ENCODE measurements at regions not wholly inside any gene's neighbourhood (a gene's known extent, or its start where the extent isn't known, plus 50 kb on each side); places are given as distances from the start of the nearest gene placed in this dataset.

DNA sequence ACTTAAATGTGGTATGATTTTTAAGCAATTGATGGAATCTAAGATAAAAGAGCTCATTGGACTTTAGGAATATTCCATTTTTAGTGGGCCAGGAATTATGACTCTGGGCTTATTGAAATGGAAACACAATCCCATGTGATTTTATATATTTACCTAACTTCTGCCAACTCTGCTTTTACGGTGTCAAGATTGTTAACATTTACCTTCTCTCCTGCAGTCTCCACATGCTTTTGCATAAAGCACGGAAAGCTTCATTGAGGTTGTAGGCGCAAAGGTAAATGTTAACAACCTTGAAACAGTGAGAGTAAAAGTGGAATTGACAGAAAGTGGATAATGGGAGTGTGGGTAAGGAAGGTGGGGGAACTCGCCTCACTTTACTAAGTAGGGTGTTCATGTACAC, 468.1 kb downstream of the PMP22 start:
- no peak for DNase-seq

DNA sequence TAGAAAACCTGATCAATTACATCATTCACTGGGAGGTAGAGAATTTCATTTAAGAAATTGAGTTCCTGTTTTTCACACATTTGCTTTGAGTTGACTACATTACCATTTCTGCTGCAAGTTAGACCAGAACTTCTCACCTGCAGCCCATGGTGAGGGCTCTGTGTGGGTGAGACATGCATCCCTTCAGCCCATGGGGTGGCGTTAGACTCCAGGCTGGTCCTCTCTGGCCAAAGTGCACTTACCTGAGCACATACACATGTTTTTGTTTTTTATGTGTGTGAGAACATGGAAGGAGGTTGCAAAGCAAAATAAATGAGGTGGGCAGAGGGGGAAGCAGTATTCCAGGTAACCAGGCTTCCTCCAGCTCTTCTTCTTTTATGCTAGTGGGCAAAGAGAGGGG, 470.2 kb downstream of the PMP22 start:
- no peak for DNase-seq

GRCh38 chr17:14793237-14793636, 471.9 kb downstream of the PMP22 start:
- no peak for DNase-seq

GRCh38 chr17:14792746-14793145, 472.4 kb downstream of the PMP22 start:
- no peak for DNase-seq

- DNase-seq: no peak
Measured at GRCh38 chr17:14791221-14791620, 473.9 kb downstream of the PMP22 start.

GRCh38 chr17:14790521-14790920, 474.6 kb downstream of the PMP22 start:
- no peak for DNase-seq

- DNase-seq: peak; percentile 2
Measured at GRCh38 chr17:14784997-14785696, 480.0 kb downstream of the PMP22 start.

- DNase-seq: no peak
Measured at GRCh38 chr17:14781123-14781522, 480.2 kb downstream of the HS3ST3B1 start.

- no peak for DNase-seq
Measured at GRCh38 chr17:14780097-14780651, 479.3 kb downstream of the HS3ST3B1 start.

DNA sequence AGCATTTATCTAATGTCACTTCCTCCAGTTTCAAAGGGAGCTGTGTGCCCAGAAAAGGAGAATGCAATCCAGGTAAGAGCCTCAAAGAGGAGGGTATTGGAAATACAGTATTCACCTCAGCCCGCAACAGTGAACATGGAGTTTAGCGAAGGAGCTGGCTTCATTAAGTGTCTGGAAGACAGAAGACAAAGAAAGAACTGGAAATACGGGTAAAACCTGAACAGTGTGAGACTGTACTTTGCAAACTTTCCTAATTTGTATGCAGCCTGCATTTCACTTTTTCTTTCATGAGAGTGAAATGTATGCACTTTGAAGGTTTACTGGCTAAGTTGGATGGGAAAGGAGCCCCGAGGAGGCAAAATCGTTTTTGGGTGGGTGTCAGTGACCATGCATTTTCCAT, 478.4 kb downstream of the HS3ST3B1 start:
- DNase-seq: no peak

DNA sequence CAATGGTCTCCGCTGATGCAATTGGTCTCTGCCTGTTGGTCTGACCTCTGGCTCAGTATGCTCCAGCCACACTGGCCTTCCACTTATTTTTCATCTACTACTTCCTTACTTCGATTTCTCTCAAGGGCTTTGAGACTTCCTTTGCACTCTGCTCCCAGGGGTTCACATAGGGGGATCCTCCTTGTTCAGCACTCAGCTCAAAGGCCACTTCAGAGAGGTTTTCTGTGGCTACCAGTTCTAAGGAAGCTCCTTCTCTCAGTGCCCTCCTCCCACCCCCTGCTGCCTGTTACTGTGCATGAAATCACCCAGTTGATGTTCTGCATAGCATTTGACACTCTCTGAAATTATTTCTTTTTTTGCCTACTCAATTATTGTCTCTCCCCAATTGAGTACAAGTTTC, 476.4 kb downstream of the HS3ST3B1 start:
- no peak for DNase-seq

DNA sequence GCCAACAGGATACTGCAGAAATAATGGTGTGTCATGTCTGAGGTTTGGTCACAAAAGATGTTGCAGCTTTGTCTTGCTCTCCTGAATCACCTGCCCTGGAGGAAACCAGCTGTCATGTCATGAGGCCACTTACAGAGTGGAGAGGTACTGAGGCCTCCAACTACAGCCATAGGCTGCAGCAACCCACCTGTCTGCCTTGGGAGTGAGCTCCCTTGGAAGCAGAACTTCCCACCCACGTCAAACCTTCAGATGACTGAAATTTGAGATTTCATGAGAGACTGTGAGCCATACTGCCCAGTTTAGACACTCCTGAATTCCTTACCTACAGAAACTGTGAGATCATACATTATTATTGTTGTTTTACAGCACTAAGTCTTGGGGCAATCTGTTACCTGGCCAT, 475.9 kb downstream of the HS3ST3B1 start:
- DNase-seq: no peak

- DNase-seq: no peak
Measured at GRCh38 chr17:14775731-14776492, 475.0 kb downstream of the HS3ST3B1 start.

DNA sequence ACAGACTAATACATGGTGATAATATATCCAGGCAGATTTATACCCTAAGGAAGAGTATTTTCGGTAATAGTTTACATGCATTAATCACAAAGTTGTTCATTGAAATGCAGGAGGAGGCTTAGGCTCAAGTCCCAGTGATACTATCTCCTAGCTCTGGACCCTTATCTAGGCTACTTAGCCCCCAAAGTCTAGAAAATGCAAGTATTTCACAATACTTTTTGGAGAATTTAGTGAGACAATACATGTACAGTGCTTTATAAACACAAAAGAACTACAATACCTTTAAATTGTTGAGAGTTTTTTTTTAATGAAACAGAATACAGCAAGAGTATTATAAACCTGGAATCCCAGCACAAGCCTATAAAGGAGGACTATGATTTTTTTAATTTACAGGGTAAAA, 473.9 kb downstream of the HS3ST3B1 start:
- DNase-seq: no peak

GRCh38 chr17:14772776-14773175, 471.9 kb downstream of the HS3ST3B1 start:
- DNase-seq: no peak

- DNase-seq: no peak
Measured at GRCh38 chr17:14771543-14771942, 470.7 kb downstream of the HS3ST3B1 start.

- DNase-seq: no peak
Measured at GRCh38 chr17:14768923-14769322, 468.0 kb downstream of the HS3ST3B1 start.

GRCh38 chr17:14762736-14763479, 462.0 kb downstream of the HS3ST3B1 start:
- no peak for DNase-seq

DNA sequence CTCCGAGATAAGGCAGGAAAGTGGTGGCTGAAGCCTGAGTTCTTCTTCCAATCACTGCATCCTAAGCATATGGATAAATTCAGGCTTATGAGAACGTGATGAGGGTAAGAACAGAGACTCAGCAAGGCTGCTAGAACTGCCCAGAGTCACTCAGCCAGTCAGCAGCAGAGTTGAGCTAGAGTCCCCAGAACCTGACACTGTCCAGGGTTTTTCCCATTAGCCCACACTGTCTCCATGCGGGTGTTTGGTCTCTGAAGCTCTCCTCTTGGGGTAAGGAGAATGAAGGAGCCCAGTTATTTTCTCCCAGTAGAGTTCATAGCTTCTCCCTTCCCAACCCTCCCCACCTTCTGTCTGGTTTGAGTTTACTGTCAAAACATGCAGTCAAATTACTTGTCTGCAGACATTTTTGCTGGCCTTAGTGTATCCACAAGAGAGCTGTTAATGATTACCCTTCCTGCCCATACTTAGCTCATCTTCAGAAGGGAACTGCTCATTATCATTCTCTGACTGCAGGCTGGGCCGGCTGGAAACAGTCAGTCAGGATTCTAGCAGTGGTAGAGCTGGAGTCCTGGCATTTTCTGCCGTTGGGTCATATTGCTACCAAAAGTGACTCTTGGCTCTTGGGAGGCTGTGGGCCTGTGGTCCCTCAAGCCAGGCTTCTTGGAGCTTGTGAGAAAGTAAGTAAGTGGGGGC, 460.0 kb downstream of the HS3ST3B1 start:
- DNase-seq: no peak

GRCh38 chr17:14760212-14760611, 459.3 kb downstream of the HS3ST3B1 start:
- DNase-seq: no peak

DNA sequence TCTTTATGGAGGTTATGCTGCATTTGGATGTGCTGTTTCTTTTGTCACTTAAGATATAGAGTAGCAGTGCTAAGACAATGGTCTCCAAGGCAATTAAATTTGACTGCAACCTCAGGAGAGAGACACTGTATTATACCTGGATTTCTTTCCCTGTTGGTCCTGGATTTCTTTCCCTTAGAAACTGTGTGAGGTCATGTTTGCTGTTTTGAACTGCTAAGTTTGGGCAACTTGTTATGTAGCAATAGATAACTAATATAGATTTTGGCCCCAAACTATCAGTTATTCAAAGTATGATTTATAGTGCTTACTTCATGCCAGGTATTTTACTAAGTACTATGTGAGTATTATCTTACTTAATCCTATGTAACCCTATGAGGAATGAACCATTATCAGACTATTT, 458.4 kb downstream of the HS3ST3B1 start:
- no peak for DNase-seq

DNA sequence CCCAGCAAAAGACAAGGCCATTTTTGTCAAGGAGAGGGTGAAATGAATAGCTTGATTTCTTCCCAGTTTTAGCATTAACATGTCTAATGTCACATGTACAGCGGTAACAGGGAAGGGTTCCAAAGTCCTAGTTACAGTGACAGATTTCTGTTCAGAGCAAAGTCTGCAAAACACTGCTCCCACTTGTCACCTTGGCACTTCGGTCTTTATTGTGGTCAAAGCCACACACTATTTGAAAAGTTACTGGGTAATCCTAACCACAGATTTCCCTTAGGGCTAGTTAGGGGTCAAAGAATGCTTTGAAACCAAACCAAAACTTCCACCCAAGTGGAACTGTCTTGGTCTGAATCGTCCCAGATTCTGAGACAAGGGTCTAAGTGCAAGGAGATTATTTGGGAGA, 455.6 kb downstream of the HS3ST3B1 start:
- DNase-seq: no peak

DNA sequence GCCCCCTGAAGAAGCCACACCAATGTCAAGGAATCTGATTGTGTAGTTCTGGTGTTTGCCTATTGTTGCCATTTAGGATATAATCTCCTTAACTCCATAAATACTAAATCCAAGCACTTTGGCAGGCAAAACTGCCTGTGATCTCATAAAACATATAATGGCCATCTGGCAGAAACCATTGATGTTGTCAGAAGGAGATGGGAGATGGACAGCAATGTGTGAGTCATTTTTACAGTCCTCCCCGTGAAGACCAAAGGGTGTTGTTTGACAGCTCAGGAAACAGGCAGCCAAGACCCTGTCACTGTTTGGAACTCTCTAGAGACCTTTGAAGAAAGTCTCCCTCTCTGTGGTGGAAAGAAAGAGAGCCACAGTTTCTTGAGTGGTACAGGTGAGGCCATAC, 454.1 kb downstream of the HS3ST3B1 start:
- DNase-seq: no peak

Measured in DMS53 (cell line).